GM21529 (cell line): ENCODE measurements at regions not wholly inside any gene's neighbourhood (a gene's known extent, or its start where the extent isn't known, plus 50 kb on each side); places are given as distances from the start of the nearest gene placed in this dataset.
"Not testable (repeated sequence)": the region's sequence is repeated elsewhere in the genome, so short reads cannot be mapped to it uniquely, and the experiment has no call there.

Experiments used
- ATAC-seq: cut with Tn5 transposase; IDR thresholded peaks from one replicate; pipeline ENCODE4 v1.9.1; 2021; ENCODE audit not compliant: unreplicated experiment

- no peak for ATAC-seq
Measured at GRCh38 chr1:187999973-188000372, 1171.2 kb downstream of the PLA2G4A start.

DNA sequence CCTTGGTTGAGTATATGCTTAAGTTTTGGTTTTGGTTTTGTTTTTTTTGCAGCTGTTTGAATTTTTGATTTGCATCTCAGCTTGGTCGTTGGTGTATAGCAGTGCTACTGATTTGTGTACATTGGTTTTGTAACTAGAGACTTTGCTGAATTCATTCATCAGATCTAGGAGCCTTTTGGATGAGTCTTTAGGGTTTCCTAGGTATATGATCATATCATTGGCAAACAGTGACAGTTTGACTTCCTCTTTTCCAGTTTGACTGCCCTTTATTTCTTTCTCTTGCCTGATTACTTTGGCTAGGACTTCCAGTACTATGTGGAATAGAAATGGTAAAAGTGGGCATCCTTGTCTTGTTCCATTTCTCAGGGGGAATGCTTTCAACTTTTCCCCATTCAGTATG lies 1174.9 kb downstream of the PLA2G4A start:
- not testable (repeated sequence) for ATAC-seq

GRCh38 chr1:188004849-188005248 lies 1176.1 kb downstream of the PLA2G4A start:
- ATAC-seq, result no peak

DNA sequence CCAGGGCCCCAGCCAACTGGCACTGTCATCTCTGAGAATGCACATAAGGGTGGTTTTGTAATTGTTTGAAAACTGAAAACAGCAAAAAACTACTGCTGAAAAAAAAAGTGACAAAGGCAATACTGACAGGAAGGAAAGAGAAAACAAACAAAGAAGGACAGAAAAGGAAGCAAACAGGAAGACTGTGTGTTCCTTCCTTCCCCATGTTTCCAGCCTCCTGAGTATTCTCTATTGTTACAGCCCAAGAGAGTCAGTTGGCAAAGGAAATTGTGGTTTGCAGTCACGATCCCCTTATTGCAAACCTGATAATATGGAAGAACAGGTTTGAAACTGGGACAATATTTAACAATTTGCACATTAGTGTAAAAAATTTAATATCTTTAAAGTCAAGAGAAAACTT lies 1177.6 kb downstream of the PLA2G4A start:
- no peak for ATAC-seq

- not testable (repeated sequence) for ATAC-seq
Measured at GRCh38 chr1:188013222-188013849, 1184.6 kb downstream of the PLA2G4A start.

DNA sequence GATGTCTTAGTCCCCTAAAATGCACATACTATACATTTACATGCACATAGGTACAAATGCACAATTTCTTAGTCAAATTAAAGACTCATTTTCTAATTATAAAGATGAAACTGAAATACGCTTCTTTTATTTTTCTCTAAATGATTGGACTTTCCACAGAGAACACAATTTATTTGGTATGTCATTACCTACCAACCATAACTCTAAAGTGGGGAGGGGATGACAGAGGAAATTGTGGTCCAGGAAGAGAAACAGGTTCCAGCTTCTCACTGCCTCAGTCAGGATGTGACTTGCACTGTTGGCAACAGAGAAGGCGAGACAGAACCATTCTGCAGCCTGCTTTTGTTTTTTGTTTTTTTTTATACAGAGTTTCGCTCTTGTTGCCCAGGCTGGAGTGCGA lies 1189.2 kb downstream of the PLA2G4A start:
- no peak for ATAC-seq

DNA sequence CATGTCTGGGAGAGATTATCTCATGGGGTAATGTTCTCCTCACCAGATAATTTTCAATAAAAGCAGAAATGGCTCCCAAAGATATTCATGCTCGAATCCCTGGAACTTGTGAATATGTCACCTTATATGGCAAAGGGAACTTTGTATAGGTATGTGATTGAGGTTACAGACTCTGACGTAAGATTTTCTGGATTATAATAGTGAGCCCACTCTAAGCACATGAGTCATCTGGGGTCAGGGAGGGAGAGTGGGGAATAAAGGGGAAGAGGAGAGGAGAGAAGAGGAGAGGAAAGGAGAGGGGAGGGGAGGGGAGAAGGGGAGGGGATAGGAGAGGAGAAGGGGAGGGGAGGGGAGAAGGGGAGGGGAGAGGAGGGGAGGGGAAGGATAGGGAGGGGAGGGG lies 1193.9 kb downstream of the PLA2G4A start:
- no peak for ATAC-seq

DNA sequence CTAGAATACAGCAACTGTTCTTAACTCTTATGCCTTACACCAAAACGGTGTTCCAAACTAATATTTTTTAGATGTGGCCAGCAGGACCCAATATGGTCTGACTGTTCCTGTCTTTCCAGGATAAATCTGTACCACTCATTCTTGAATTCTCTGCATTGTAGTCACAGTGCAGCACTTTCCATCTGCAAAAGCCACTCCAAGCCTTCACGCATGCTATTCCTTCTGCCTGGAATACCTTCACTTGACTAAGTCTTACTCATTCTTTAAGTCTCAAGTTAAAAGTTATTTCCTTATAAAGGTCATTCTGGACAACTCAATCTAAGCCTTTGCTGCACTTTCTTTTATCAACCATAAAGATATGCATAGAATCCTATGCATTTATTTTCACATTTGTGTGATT lies 1194.5 kb downstream of the PLA2G4A start:
- ATAC-seq, result no peak

GRCh38 chr1:188027613-188028012 lies 1198.9 kb downstream of the PLA2G4A start:
- peak; percentile 85 for ATAC-seq

GRCh38 chr1:188037572-188037971 lies 1208.8 kb downstream of the PLA2G4A start:
- not testable (repeated sequence) for ATAC-seq

GRCh38 chr1:188043536-188044245 lies 1214.9 kb downstream of the PLA2G4A start:
- ATAC-seq, result no peak

GRCh38 chr1:188050250-188050649 lies 1221.5 kb downstream of the PLA2G4A start:
- ATAC-seq, result no peak

GRCh38 chr1:188056011-188056410 lies 1227.3 kb downstream of the PLA2G4A start:
- ATAC-seq, result no peak

- ATAC-seq, result no peak
Measured at GRCh38 chr1:188058801-188059200, 1230.1 kb downstream of the PLA2G4A start.

DNA sequence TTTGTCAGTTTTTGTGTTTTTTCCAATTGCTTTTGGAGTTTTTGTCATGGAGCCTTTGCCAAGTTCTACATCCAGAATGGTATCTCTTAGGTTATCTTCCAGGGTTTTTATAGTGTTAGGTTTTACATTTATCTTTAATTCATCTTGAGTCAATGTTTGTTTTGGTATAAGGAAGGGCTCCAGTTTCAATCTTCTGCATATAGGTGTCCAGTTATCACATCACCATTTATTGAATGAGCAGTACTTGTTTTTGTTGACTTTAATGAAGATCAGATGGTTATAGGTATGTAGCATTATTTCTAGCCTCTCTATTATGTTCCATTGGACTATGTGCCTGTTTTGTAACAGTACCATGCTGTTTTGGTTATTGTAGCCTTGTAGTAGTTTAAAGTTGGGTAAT lies 1233.1 kb downstream of the PLA2G4A start:
- ATAC-seq, result no peak

DNA sequence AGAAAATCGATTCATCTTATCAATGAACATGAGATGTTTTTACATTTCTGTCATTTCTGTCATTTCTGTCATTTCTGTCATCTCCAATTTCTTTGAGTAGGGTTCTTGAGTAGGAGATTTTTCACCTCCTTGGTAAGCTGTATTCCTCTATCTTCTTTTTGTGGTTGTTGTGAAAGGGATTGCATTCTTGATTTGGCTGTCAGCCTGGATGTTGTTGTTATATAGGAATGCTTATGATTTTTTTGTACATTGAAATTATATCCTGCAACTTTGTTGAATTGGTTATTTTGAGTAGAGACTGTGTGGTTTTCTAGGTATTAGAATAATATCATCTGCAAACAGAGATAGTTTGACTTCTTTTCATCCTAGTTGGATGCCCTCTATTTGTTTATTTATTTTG lies 1233.7 kb downstream of the PLA2G4A start:
- no peak for ATAC-seq

DNA sequence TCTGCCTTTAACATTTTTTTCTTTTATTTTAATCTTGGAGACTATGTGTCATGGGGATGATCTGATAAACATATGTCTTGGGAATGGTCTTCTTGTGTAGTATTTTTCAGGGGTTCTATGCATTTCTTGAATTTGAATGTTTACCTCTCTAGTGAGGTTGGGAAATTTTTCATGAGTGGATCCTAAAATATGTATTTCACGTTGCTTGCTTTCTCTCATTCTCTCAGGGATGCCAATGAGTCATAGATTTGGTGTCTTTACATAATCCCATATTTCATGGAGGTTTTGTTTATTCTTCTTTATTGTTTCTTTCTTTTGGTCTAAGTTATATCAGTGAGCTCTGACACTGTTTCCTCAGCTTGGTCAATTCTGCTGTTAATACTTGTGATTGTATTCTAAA lies 1237.2 kb downstream of the PLA2G4A start:
- ATAC-seq, result no peak

DNA sequence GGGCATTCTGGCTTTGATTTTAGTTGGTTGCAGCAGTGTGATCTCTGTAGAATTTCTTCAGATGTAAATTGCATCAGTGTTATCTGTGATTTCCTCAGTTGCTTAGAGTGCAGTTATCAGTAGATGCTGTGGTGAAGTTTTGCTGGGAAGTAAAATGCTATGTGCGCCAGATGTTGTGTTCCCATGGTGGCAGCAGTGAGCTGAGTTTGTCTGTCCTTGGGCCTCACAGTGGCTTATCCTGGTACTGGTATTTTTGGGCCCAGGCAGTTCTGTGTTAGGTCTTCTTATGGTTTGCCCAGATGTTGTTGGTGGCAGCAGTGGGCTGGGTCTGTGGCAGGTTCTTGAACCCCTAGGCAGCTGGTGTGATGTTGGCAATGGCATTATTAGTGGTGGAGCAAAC lies 1242.1 kb downstream of the PLA2G4A start:
- ATAC-seq, result no peak

DNA sequence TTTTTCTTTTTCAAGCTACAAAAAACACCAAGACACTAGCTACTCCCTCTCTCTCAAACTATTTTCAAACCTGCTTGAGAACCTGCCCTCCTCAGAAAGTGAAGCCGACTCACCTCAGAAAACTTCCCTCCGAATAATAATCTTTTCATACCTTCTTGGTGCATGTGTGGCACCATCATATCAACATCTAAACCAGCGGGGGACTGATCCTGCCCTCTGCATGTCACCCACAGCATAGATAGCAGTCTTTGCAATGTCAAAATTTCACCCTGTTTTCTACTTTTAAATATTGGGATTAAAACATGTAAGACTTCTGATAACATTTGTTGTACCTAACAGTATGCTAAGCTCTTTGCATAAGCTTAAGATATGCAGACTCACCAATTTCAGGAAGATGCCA lies 1260.3 kb downstream of the PLA2G4A start:
- ATAC-seq, result no peak

DNA sequence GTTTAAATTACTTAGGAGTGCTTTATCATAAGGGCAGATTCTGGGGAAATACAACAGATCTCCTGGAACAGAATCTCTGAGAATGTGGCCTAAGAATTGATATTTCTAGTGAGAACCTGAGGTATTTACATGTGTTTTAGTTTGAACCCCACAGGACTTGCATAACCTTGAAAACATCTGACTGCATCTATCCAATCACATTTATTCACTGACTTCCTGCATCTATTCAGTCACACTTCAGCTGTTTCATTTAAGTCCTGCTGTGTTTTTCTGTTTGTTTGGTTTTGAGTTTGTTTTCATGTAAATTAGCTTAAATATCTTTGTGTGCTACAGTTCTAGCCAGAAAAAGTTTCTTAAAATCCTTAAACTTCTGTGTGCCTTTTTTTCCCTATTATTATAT lies 1260.7 kb downstream of the PLA2G4A start:
- ATAC-seq, result no peak

DNA sequence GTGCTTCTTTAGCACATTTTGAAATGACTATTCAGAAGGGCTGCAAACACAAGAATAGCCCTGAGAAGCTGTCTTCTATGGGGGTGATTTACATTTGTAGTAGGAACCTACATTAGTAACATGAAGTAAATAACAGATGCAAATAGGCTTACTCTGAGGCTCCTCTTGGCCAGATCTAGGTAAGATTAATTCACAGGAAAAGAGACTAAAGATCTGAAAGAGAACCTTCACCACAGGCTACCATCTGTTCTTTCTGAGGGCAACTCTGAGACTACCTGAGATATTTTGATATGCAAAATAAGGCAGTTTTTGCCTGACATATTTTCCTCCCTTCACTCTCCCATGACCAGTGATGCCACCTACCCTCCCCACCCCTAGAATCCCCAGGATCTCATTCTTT lies 1267.8 kb downstream of the PLA2G4A start:
- no peak for ATAC-seq

- ATAC-seq, result no peak
Measured at GRCh38 chr1:188117436-188117835, 1288.7 kb downstream of the PLA2G4A start.

DNA sequence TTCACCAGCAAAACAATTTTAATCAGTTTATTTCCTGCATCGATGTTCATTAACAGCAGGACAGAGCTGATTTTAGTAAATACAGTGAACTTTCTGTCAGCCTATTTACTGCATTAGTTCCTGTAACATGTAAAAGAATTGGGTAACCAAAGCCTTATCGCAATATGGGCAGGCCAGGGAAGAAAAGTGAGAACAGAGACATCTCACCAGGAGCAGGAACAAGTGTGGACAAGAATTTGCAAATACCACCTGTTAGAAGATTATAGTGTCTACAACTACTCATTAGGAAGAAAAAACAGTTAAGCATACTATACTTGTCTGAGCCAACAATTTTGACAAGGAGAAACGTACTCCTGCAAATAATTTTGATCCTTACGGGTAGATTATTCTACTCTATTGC lies 1293.9 kb downstream of the PLA2G4A start:
- ATAC-seq, result no peak
